ENCODE measurements at regions not wholly inside any gene's neighbourhood (a gene's known extent, or its start where the extent isn't known, plus 50 kb on each side); places are given as distances from the start of the nearest gene placed in this dataset.

GRCh38 chr18:78902795-78903435 lies 76.7 kb upstream of the SALL3 start:
- no peak for DNase-seq

- no peak for DNase-seq
Measured at GRCh38 chr18:78903436-78904178, 76.0 kb upstream of the SALL3 start.

- no peak for DNase-seq
Measured at GRCh38 chr18:78904179-78904531, 75.5 kb upstream of the SALL3 start.

- no peak for DNase-seq
Measured at GRCh38 chr18:78905334-78905733, 74.3 kb upstream of the SALL3 start.

GRCh38 chr18:78906066-78906465 lies 73.6 kb upstream of the SALL3 start:
- no peak for DNase-seq

GRCh38 chr18:78908462-78909260 lies 71.0 kb upstream of the SALL3 start:
- DNase-seq, result no peak

- no peak for DNase-seq
Measured at GRCh38 chr18:78911751-78912283, 67.8 kb upstream of the SALL3 start.

- DNase-seq, result no peak
Measured at GRCh38 chr18:78912336-78912735, 67.3 kb upstream of the SALL3 start.

- DNase-seq, result no peak
Measured at GRCh38 chr18:78912844-78913243, 66.8 kb upstream of the SALL3 start.

- no peak for DNase-seq
Measured at GRCh38 chr18:78913395-78913794, 66.2 kb upstream of the SALL3 start.

- DNase-seq, result no peak
Measured at GRCh38 chr18:78913830-78914231, 65.8 kb upstream of the SALL3 start.

GRCh38 chr18:78914249-78914935 lies 65.2 kb upstream of the SALL3 start:
- no peak for DNase-seq

GRCh38 chr18:78915446-78916008 lies 64.1 kb upstream of the SALL3 start:
- no peak for DNase-seq

GRCh38 chr18:78918707-78919106 lies 60.9 kb upstream of the SALL3 start:
- DNase-seq, result no peak

GRCh38 chr18:78919956-78920355 lies 59.7 kb upstream of the SALL3 start:
- DNase-seq, result no peak

- DNase-seq, result no peak
Measured at GRCh38 chr18:78920456-78921138, 59.0 kb upstream of the SALL3 start.

GRCh38 chr18:78922856-78923255 lies 56.8 kb upstream of the SALL3 start:
- no peak for DNase-seq

GRCh38 chr18:78924301-78924700 lies 55.3 kb upstream of the SALL3 start:
- no peak for DNase-seq

- DNase-seq, result no peak
Measured at GRCh38 chr18:78924786-78925540, 54.7 kb upstream of the SALL3 start.

GRCh38 chr18:78925557-78926242 lies 53.9 kb upstream of the SALL3 start:
- DNase-seq, result no peak

- no peak for DNase-seq
Measured at GRCh38 chr18:78926243-78926615, 53.4 kb upstream of the SALL3 start.

Measured in hematopoietic multipotent progenitor cell treated with erythropoietin and hydrocortisone succinate and interleukin-3 and kit ligand, for 6 days (in vitro differentiated cells).